Activated naive CD4-positive, alpha-beta T cell (primary cell): ENCODE measurements at regions not wholly inside any gene's neighbourhood (a gene's known extent, or its start where the extent isn't known, plus 50 kb on each side); places are given as distances from the start of the nearest gene placed in this dataset.

ENCODE experiments used
- DNase-seq, 4 experiments: peaks; one replicate each; lab custom pipeline; 2025; lab: John Stamatoyannopoulos, UW

- DNase-seq, result no peak
Observed at GRCh38 chr10:104576611-104577010, 64.5 kb upstream of the SORCS3 start.

GRCh38 chr10:104577163-104577562 is 63.9 kb upstream of the SORCS3 start:
- DNase-seq, result no peak

- DNase-seq, result no peak
Observed at GRCh38 chr10:104577861-104578521, 63.1 kb upstream of the SORCS3 start.

DNA sequence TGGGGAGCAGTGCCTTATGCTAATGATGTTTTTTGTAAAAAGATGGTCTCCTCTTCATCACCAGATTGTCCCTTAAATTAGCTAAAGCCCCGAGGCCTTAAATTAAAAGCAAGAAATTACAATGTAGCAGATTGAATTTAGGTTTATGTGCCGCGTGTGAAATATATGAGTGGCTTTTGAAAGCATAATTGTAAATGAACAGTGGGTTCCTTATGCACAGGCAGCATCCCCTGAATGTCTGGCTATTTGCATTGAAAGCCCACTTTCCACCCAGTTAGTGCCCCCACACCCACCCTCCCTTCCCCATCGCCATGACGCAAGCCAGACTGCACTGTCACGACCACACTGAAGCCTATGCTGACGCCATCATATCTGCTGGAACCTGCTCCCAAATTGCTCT is 62.4 kb upstream of the SORCS3 start:
- no peak for DNase-seq

- no peak for DNase-seq
Observed at GRCh38 chr10:104579136-104579535, 62.0 kb upstream of the SORCS3 start.

GRCh38 chr10:104580321-104580720 is 60.8 kb upstream of the SORCS3 start:
- no peak for DNase-seq

DNA sequence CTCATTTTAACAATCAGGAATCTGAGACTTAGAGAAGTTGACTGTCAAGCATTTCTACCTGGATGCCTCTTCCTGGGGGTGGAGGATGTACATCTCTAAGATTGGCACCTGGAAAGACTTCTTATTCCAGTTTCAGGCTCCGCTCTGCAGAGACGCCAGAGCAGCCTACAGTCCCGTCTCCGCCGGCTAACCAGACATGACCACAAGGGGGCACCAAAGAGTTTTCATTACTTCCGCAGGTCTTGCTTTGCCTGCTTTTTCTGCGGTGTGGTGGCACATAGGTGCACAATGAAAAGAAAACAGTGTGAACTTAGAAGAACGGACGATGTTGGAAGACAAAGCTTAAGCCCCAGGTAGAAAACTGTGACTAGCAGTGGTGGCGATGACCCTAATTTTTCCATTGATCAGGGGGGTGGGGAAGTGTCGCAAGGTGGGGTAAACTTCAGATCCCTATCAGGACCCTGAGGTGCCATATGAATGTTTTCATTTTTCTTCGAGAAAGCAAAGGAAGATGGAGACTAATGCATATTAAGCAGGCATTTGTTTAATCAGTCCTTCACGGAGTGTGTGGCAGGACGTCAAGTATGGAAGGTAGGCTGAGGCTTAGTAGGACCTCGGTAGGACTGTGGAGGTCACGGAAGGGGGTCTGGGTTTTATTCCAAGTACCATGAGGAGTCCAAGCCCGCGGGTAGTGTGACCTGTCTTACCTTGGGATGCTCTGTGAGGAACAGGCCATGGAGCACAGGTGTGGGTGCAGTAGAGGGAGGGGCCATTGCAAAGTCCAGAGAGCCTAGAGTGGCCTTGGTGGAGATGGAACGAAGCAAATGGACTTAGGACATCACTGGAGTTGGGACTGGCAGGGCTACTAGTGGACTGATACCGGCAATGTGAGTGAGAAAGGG is 60.1 kb upstream of the SORCS3 start:
- DNase-seq, result peak; percentile 39 to 59 (median 53)

DNA sequence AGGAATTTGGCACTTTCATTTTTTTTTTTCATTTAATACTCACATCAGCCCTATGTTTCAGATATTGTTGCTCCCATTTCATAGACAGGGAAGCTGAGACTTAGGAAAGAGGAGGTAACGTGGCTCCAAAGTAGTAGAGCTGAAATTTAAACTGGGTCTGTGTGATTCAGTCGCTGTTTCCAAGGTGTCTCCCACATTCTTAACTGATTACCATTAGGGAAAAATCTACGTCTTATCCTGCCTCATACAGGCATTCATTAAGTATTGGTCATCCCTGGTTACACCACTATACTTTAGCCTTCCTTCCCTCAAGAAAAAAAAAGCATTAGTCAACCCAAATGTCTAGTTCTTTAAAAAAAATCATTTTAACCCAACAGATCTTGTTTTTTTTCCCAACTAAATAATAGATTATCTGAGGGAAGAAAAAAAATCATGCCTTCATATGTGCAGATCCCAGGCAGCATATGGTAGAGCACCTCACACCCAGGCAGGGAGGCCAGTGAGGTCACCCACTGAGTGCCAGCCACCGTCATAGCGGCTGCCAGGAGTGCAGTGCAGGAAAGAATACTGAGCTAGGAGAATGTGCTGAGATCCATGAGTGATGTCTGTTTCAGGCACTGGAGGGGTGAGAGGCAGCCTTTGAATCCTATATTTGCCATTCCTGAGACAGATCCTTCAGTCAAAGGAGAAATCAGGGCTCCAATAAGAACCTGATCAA is 59.0 kb upstream of the SORCS3 start:
- no peak for DNase-seq

DNA sequence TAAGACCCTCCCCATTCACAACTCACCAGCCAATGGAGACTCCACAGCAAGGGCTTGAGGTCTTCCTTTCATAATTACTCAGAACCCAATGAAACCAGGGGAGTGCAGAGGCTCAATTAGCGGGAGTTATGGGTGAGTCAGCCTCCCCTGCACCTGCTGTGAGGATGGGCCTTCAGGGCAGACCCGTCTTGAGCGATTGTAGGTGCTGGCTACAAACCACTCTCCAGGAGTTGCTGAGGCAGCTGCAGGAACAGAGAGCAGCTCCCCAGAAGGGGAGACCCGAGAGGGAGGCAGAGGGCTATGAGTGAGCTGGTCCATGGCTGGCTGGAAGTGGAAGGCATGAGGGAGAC is 58.5 kb upstream of the SORCS3 start:
- no peak for DNase-seq

DNA sequence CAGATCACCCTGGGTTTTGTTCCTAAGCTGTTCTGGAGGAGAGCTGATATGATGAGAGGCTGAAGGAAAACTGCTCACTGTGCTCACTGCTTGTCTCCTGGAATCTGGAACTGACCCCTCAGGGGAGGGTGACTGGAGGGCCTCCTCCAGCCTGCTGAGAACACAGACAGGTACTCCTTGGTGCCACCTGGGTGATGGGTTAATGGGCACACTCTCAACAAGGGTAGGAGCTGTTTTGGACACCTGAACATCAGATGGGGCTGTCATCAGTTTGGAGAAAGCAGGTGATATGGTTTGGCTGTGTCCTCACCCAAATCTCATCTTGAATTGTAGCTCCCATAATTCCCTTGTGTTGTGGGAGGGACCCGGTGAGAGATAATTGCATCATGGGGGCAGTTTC is 58.1 kb upstream of the SORCS3 start:
- DNase-seq, result no peak

DNA sequence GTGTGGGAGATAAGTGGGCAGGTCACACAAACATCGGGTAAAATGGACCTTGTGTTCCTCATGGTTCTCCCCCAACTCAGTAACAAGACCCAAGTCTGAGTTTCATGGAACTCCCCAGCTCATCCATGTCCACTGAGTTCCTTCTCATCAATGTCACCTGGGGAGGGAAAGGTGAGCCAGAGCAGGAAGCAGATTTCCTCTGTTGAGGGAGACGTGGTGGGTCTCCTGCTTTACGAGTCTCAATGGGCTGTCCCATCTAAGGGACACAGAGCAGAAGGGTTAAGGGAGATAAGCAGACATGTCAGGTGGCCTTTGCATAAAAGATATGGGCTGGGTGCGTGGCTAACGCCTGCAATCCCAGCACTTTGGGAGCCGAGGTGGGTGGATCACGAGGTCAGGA is 56.5 kb upstream of the SORCS3 start:
- no peak for DNase-seq

- DNase-seq, result no peak
Observed at GRCh38 chr10:104587751-104588150, 53.3 kb upstream of the SORCS3 start.

DNA sequence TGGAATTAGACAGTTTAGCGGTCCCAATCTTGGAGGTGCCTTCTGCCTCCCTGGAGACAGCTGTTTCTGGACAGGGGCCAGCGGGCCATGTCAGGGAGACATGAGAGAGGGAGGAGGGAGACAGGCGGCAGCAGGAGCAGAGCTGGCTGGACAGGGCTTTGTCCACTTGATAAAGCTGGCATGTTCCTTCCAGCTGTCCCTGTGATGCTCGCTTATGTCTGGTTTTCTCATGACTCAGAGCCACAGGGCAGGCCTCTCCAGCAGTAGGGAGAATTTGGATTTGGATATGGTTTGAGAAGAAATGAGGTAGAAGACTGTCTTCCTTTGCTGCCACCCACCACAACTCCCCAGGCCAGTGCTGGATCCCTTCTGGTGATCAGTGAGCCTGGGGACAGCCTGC is 51.7 kb upstream of the SORCS3 start:
- DNase-seq, result no peak

DNA sequence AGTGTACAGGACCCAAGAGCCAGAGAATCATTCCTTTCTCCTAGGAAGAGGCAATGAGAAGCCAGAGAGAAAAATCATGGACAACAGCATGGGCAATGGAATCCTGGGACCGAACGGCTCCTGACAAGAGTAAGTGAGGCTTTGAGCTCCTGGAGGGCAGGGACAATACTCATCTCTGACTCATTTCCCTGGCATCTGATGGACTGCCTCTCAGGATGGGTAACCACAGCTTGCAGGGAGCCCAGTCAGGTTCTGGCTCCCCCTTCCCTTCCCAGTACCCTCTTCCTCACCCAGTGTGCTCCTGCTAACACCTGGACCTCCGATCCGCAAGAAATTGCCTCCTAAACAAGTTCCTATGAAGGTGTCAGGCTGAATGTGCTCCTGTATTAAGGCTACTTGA is 51.2 kb upstream of the SORCS3 start:
- DNase-seq, result no peak
